Lung (tissue), 11 donors: ENCODE measurements at regions not wholly inside any gene's neighbourhood (a gene's known extent, or its start where the extent isn't known, plus 50 kb on each side); places are given as distances from the start of the nearest gene placed in this dataset.

ENCODE experiments used
- ATAC-seq: fragments of 200-7000 bp; cut with Tn5 transposase; one replicate; pipeline ENCODE4 v1.9.1; 2020; ENCODE audit warnings: moderate number of reproducible peaks; ENCODE audit not compliant: insufficient read depth, low FRiP score
- DNase-seq, 3 donors: peaks; one replicate each; pipeline ENCODE4 v3.0.0-alpha.2; 2013 to 2017
- H3K27ac ChIP-seq, 2 donors: one replicate each; pipeline ENCODE4 v1.5.1; 2013; ENCODE audit warnings: mild to moderate bottlenecking in 2 of 2, moderate library complexity in 2 of 2, control low read depth in 1 of 2, inconsistent platforms in 1 of 2, low read depth in 1 of 2, low read length in 1 of 2
- H3K27me3 ChIP-seq, 3 donors: one replicate each; pipeline ENCODE4 v1.5.1; 2013; ENCODE audit warnings: low read length in 2 of 3; ENCODE audit not compliant: control insufficient read depth in 3 of 3, insufficient read depth in 3 of 3
- H3K36me3 ChIP-seq, 4 donors: one replicate each; pipeline ENCODE4 v1.5.1; 2013; ENCODE audit warnings: low read length in 4 of 4, mild to moderate bottlenecking in 1 of 4, moderate library complexity in 1 of 4; ENCODE audit not compliant: control insufficient read depth in 4 of 4, insufficient read depth in 4 of 4
- H3K4me1 ChIP-seq, 5 donors: one replicate each; pipeline ENCODE4 v1.5.1; 2013; ENCODE audit warnings: low read length in 5 of 5, mild to moderate bottlenecking in 2 of 5, moderate library complexity in 1 of 5; ENCODE audit not compliant: control insufficient read depth in 5 of 5, insufficient read depth in 5 of 5
- H3K4me3 ChIP-seq: one replicate; pipeline ENCODE4 v1.5.1; 2013; ENCODE audit warnings: mild to moderate bottlenecking, control low read depth, moderate library complexity
- H3K9ac ChIP-seq, 2 donors: one replicate each; pipeline ENCODE4 v1.5.1; 2013; ENCODE audit warnings: low read length in 2 of 2, control low read depth in 1 of 2; ENCODE audit not compliant: insufficient read depth in 1 of 2
- H3K9me3 ChIP-seq, 4 donors: one replicate each; pipeline ENCODE4 v1.5.1; 2013; ENCODE audit warnings: low read length in 3 of 4, mild to moderate bottlenecking in 1 of 4, moderate library complexity in 1 of 4; ENCODE audit not compliant: control insufficient read depth in 4 of 4, insufficient read depth in 3 of 4
- CTCF ChIP-seq: IDR thresholded peaks from 2 replicates; pipeline ENCODE4 v1.5.1; 2012; ENCODE audit warnings: mild to moderate bottlenecking; ENCODE audit errors: control extremely low read depth, extremely low read depth
- WGBS, 2 donors: extraction: QIAGEN DNeasy Blood & Tissue Kit; methylation state at CpG; one replicate each; pipeline ENCODE4 v1.1.7; 2013; 5-methylcytosine and 5-hydroxymethylcytosine counted together
- donor health status: control.
- donor health status: control.
- donor health status: Bipolar disorder and iron deficiency.
- donor health status: healthy.
- donor health status: DM: yes; HTN: yes; CAD: no.

GRCh38 chr1:166457700-166458099 is 290.9 kb upstream of the FAM78B start:
- WGBS, 2 donors, result 74 to 86% methylated on average over 2 of the region's 2 CpGs

GRCh38 chr1:166464333-166464732 is 297.5 kb upstream of the FAM78B start:
- no peak for ATAC-seq
- Histone ChIP-seq H3K27ac (no peak overlapping the region), H3K36me3 (no peaks in the 10 kb centered on the region), H3K4me3 (no peak overlapping the region), H3K9ac (no peak overlapping the region), H3K9me3 (peaks cover 0 to 2% (median 0%) of the 10 kb centered on the region in 4 donors), H3K4me1 (no peaks in the 10 kb centered on the region), H3K27me3 (no peaks in the 10 kb centered on the region)
- 91 to 97% methylated on average over 1 of the region's 1 CpG for WGBS, 2 donors
- TF ChIP-seq CTCF, result no peak
- no peak for DNase-seq

More at GRCh38 chr1:166457700-166458099, 290.9 kb upstream of the FAM78B start:
- no peaks in the 10 kb centered on the region for H3K27me3 ChIP-seq
- no peak overlapping the region for H3K27ac ChIP-seq
- H3K9me3 ChIP-seq, result no peaks in the 10 kb centered on the region
- DNase-seq (no peak), ATAC-seq (no peak)
- H3K36me3 ChIP-seq, result no peaks in the 10 kb centered on the region
- no peak overlapping the region for H3K9ac ChIP-seq
- no peak overlapping the region for H3K4me3 ChIP-seq
- H3K4me1 ChIP-seq, result no peaks in the 10 kb centered on the region
- TF ChIP-seq CTCF, result no peak

GRCh38 chr1:166470014-166470413 is 303.2 kb upstream of the FAM78B start:
- Histone ChIP-seq H3K27ac (no peak overlapping the region), H3K4me1 (no peaks in the 10 kb centered on the region), H3K4me3 (no peak overlapping the region), H3K27me3 (no peaks in the 10 kb centered on the region), H3K9ac (no peak overlapping the region), H3K36me3 (no peaks in the 10 kb centered on the region), H3K9me3 (peaks cover 0 to 4% (median 0%) of the 10 kb centered on the region in 4 donors)
- TF ChIP-seq CTCF, result no peak
- WGBS, 2 donors, result 91 to 96% methylated on average over 2 of the region's 2 CpGs
- DNase-seq (no peak), ATAC-seq (no peak)

- Histone ChIP-seq H3K27me3 (no peaks in the 10 kb centered on the region), H3K9me3 (peaks cover 0 to 4% (median 0%) of the 10 kb centered on the region in 4 donors), H3K9ac (no peak overlapping the region), H3K27ac (no peak overlapping the region), H3K4me3 (no peak overlapping the region), H3K4me1 (no peaks in the 10 kb centered on the region), H3K36me3 (no peaks in the 10 kb centered on the region)
- WGBS, 2 donors, result 49 to 72% methylated on average over 2 of the region's 2 CpGs
- no peak for TF ChIP-seq CTCF
- ATAC-seq (no peak), DNase-seq (no peak)
These were observed 303.6 kb upstream of the FAM78B start for GRCh38 chr1:166470441-166470840.
